ENCODE measurements at regions not wholly inside any gene's neighbourhood (a gene's known extent, or its start where the extent isn't known, plus 50 kb on each side); places are given as distances from the start of the nearest gene placed in this dataset.

GRCh38 chr2:165033402-165033801 lies 78.1 kb upstream of the SLC38A11 start:
- no peak for DNase-seq (ENCODE audit: low spot score)

- DNase-seq (ENCODE audit: low spot score) = no peak
Measured at GRCh38 chr2:165032559-165032958, 77.2 kb upstream of the SLC38A11 start.

- no peak for DNase-seq (ENCODE audit: low spot score)
Measured at GRCh38 chr2:165024199-165024598, 68.9 kb upstream of the SLC38A11 start.

- DNase-seq (ENCODE audit: low spot score) = no peak
Measured at GRCh38 chr2:165022781-165023180, 67.5 kb upstream of the SLC38A11 start.

- DNase-seq (ENCODE audit: low spot score) = no peak
Measured at GRCh38 chr2:165017966-165018596, 62.8 kb upstream of the SLC38A11 start.

- peak; percentile 48 for DNase-seq (ENCODE audit: low spot score)
Measured at GRCh38 chr2:165016772-165017411, 61.6 kb upstream of the SLC38A11 start.

- DNase-seq (ENCODE audit: low spot score) = peak; percentile 45
Measured at GRCh38 chr2:165015052-165015642, 59.8 kb upstream of the SLC38A11 start.

- no peak for DNase-seq (ENCODE audit: low spot score)
Measured at GRCh38 chr2:165013944-165014619, 58.8 kb upstream of the SLC38A11 start.

- no peak for DNase-seq (ENCODE audit: low spot score)
Measured at GRCh38 chr2:165011199-165011598, 55.9 kb upstream of the SLC38A11 start.

GRCh38 chr2:165010556-165010955 lies 55.2 kb upstream of the SLC38A11 start:
- DNase-seq (ENCODE audit: low spot score) = no peak

- no peak for DNase-seq (ENCODE audit: low spot score)
Measured at GRCh38 chr2:165009466-165009865, 54.1 kb upstream of the SLC38A11 start.

- no peak for DNase-seq (ENCODE audit: low spot score)
Measured at GRCh38 chr2:165008730-165009315, 53.5 kb upstream of the SLC38A11 start.

- no peak for DNase-seq (ENCODE audit: low spot score)
Measured at GRCh38 chr2:165007161-165007744, 51.9 kb upstream of the SLC38A11 start.

Data from germinal center (tissue), 1 donor.